Endodermal cell (in vitro differentiated cells): ENCODE measurements at regions not wholly inside any gene's neighbourhood (a gene's known extent, or its start where the extent isn't known, plus 50 kb on each side); places are given as distances from the start of the nearest gene placed in this dataset.

Experiments used
- DNase-seq: peaks from one replicate; pipeline ENCODE4 v3.0.0-alpha.2; 2017
- H3K27ac ChIP-seq: 2 replicates; pipeline ENCODE4 v1.5.1; 2013; ENCODE audit warnings: mild to moderate bottlenecking, low read depth, low read length, moderate library complexity
- H3K27me3 ChIP-seq: 2 replicates; pipeline ENCODE4 v1.6.1; 2013; ENCODE audit warnings: mild to moderate bottlenecking, low read length, moderate library complexity; ENCODE audit not compliant: insufficient read depth, control insufficient read depth, poor library complexity, severe bottlenecking
- H3K36me3 ChIP-seq: 2 replicates; pipeline ENCODE4 v1.7.0; 2013; ENCODE audit warnings: mild to moderate bottlenecking, low read length, moderate library complexity; ENCODE audit not compliant: control insufficient read depth, insufficient read depth
- H3K4me1 ChIP-seq: one replicate; pipeline ENCODE4 v1.7.0; 2013; ENCODE audit warnings: low read length; ENCODE audit not compliant: control insufficient read depth, insufficient read depth
- H3K4me3 ChIP-seq: 2 replicates; pipeline ENCODE4 v1.5.1; 2013; ENCODE audit warnings: mild to moderate bottlenecking, low read length, moderate library complexity
- H3K9ac ChIP-seq: 2 replicates; pipeline ENCODE4 v1.6.1; 2013; ENCODE audit warnings: mild to moderate bottlenecking, low read length, moderate library complexity; ENCODE audit not compliant: poor library complexity, severe bottlenecking; ENCODE audit errors: extremely low read depth
- H3K9me3 ChIP-seq: 2 replicates; pipeline ENCODE4 v1.6.1; 2013; ENCODE audit warnings: mild to moderate bottlenecking, low read length, moderate library complexity; ENCODE audit not compliant: control insufficient read depth
- H3K27ac Mint-ChIP-seq: 2 replicates; pipeline ENCODE4 v1.8.0; 2020; ENCODE audit warnings: mixed read lengths
- H3K27me3 Mint-ChIP-seq: 2 replicates; pipeline ENCODE4 v1.8.0; 2021; ENCODE audit warnings: mild to moderate bottlenecking, mixed read lengths; ENCODE audit not compliant: insufficient read depth
- H3K36me3 Mint-ChIP-seq: 2 replicates; pipeline ENCODE4 v1.8.0; 2020; ENCODE audit warnings: low read depth, mixed read lengths
- H3K4me1 Mint-ChIP-seq: 2 replicates; pipeline ENCODE4 v1.8.0; 2020; ENCODE audit warnings: mixed read lengths
- H3K4me3 Mint-ChIP-seq: 2 replicates; pipeline ENCODE4 v1.8.0; 2020; ENCODE audit warnings: mild to moderate bottlenecking, moderate library complexity, mixed read lengths
- H3K9me3 Mint-ChIP-seq: 2 replicates; pipeline ENCODE4 v1.8.0; 2020; ENCODE audit warnings: mild to moderate bottlenecking, mixed read lengths
- WGBS, 2 experiments: methylation state at CpG; one replicate each; pipeline versions ENCODE4 v1.1.5 to v1.1.7; 2013; ENCODE audit warnings: missing lambda C conversion rate in 2 of 2, mixed read lengths in 1 of 2; ENCODE audit not compliant: insufficient coverage in 1 of 2, insufficient read length in 1 of 2; 5-methylcytosine and 5-hydroxymethylcytosine counted together
- TF ChIP-seq, protein P1 (sequence below): fragments of 200-600 bp; sonication (generic); conservative IDR thresholded peaks from 2 replicates; pipeline ENCODE4 v1.5.0; 2021; ENCODE audit warnings: antibody characterized with exemption, mild to moderate bottlenecking

- Histone ChIP-seq H3K36me3 (no peaks in the 10 kb centered on the region), H3K4me3 (no peak overlapping the region), H3K9ac (no peak overlapping the region), H3K27ac (no peak overlapping the region), H3K4me1 (no peaks in the 10 kb centered on the region), H3K27me3 (no peaks in the 10 kb centered on the region), H3K9me3 (no peaks in the 10 kb centered on the region)
- TF ChIP-seq, protein P1, sequence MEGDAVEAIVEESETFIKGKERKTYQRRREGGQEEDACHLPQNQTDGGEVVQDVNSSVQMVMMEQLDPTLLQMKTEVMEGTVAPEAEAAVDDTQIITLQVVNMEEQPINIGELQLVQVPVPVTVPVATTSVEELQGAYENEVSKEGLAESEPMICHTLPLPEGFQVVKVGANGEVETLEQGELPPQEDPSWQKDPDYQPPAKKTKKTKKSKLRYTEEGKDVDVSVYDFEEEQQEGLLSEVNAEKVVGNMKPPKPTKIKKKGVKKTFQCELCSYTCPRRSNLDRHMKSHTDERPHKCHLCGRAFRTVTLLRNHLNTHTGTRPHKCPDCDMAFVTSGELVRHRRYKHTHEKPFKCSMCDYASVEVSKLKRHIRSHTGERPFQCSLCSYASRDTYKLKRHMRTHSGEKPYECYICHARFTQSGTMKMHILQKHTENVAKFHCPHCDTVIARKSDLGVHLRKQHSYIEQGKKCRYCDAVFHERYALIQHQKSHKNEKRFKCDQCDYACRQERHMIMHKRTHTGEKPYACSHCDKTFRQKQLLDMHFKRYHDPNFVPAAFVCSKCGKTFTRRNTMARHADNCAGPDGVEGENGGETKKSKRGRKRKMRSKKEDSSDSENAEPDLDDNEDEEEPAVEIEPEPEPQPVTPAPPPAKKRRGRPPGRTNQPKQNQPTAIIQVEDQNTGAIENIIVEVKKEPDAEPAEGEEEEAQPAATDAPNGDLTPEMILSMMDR, result no peak
- 42 to 82% methylated on average over 2 to 8 of the region's 8 CpGs for WGBS, 2 experiments
- Mint-ChIP-seq H3K4me1 (peaks cover 1% of the 10 kb centered on the region), H3K27ac (no peak overlapping the region), H3K9me3 (peaks cover 10% of the 10 kb centered on the region), H3K27me3 (no peaks in the 10 kb centered on the region), H3K4me3 (no peak overlapping the region), H3K36me3 (no peaks in the 10 kb centered on the region)
- DNase-seq, result peak; percentile 8
These were observed 190.8 kb downstream of the DLL1 start for GRCh38 chr6:170100046-170100445.

DNA sequence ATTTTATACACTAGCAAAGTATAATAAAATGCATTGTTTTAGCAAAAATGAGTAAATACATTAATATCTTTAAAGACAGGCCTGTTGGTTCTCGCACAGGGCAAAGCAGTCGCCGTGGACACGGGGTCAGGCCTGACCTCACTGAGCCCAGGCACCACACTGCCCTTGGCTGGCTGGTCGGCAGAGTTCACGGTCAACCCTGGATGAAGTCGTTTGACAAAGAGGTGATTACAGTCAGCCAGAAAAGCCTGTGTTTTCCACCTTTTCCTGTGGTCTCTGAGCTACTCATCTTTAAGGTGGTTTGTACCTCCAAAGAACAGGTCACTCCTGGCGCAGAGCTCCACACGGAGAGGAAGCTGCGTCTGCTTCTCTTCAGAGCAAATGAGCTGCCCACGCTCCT is 191.5 kb downstream of the DLL1 start:
- Mint-ChIP-seq H3K4me1 (peaks cover 1% of the 10 kb centered on the region), H3K9me3 (peaks cover 10% of the 10 kb centered on the region), H3K36me3 (no peaks in the 10 kb centered on the region), H3K27ac (no peak overlapping the region), H3K27me3 (no peaks in the 10 kb centered on the region), H3K4me3 (no peak overlapping the region)
- Histone ChIP-seq H3K27ac (no peak overlapping the region), H3K4me3 (no peak overlapping the region), H3K4me1 (no peaks in the 10 kb centered on the region), H3K9me3 (no peaks in the 10 kb centered on the region), H3K9ac (no peak overlapping the region), H3K27me3 (no peaks in the 10 kb centered on the region), H3K36me3 (no peaks in the 10 kb centered on the region)
- TF ChIP-seq, protein P1, result no peak
- 88 to 95% methylated on average over 11 of the region's 11 CpGs for WGBS, 2 experiments
- DNase-seq, result peak; percentile 24

- TF ChIP-seq, protein P1, result no peak
- Mint-ChIP-seq H3K9me3 (peaks cover 10% of the 10 kb centered on the region), H3K27ac (no peak overlapping the region), H3K36me3 (no peaks in the 10 kb centered on the region), H3K4me3 (no peak overlapping the region), H3K4me1 (peaks cover 1% of the 10 kb centered on the region), H3K27me3 (no peaks in the 10 kb centered on the region)
- peak; percentile 33 for DNase-seq
- 94 to 96% methylated on average over 34 to 37 of the region's 37 CpGs for WGBS, 2 experiments
- Histone ChIP-seq H3K36me3 (no peaks in the 10 kb centered on the region), H3K9ac (no peak overlapping the region), H3K27me3 (no peaks in the 10 kb centered on the region), H3K4me3 (no peak overlapping the region), H3K4me1 (no peaks in the 10 kb centered on the region), H3K27ac (no peak overlapping the region), H3K9me3 (no peaks in the 10 kb centered on the region)
These were observed 192.3 kb downstream of the DLL1 start for GRCh38 chr6:170098428-170099170.
